MM.1S (cell line): ENCODE measurements at regions not wholly inside any gene's neighbourhood (a gene's known extent, or its start where the extent isn't known, plus 50 kb on each side); places are given as distances from the start of the nearest gene placed in this dataset.

Experiments used
- EZH2 ChIP-seq: fragments of 300-600 bp; sonication (generic); optimal IDR thresholded peaks from 2 replicates; pipeline ENCODE3; 2017; ENCODE audit warnings: low read depth, mild to moderate bottlenecking, antibody characterized with exemption, low read length, mixed read lengths
- EZH2phosphoT487 ChIP-seq: fragments of 300-600 bp; sonication (generic); IDR thresholded peaks from 2 replicates; pipeline ENCODE4 v1.6.1; 2018; ENCODE audit warnings: antibody characterized with exemption, low read length
- TF ChIP-seq, protein P1 (sequence below): fragments of 300-600 bp; sonication (generic); IDR thresholded peaks from 2 replicates; pipeline ENCODE4 v1.5.1; 2016; ENCODE audit warnings: antibody characterized with exemption, low read length, mixed read lengths

DNA sequence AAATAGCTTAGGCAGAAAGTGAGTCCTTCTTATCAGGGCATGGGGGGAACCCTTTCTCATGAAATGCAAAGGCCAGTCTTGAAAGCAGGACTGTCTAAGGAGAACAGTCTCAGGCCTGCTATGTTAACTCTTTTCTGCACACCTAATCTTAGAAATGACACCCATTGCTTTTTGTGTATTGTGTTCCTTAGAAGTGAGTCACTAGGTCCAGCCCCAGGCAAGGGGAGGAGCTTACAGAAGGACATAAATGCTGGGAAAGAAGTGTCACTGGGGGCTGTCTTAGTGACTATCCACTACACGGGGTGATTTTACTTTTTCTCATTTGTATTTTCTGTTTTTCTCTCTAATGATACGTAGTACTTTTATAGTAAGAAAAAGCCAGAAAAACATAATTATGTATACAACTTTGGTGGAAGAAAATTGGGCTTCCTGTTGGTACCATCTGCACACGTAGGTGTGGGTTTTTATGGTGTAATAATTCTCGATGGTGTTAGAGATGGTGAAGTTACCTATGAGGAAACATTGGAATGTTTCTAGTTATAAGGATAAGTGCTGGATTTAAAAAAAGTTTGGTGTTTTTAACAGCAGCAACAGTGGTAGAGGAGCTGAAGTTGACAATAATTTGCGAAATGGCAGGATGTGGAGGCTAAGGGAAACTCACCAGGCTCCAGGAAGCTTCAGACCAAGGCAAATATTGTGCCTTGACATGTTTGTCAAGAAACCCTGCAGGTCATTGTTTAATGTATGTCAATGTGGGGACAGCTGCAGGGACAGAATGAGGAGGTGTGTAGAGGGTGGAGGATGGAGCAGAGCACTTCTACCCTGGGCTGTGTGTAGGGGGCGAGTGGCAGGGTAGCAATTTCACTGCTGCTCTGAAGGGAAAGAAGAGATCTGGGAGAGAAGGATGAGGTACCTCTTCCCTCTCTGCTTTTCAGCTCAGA is 214.9 kb downstream of the KTN1 start:
- TF ChIP-seq, protein P1, sequence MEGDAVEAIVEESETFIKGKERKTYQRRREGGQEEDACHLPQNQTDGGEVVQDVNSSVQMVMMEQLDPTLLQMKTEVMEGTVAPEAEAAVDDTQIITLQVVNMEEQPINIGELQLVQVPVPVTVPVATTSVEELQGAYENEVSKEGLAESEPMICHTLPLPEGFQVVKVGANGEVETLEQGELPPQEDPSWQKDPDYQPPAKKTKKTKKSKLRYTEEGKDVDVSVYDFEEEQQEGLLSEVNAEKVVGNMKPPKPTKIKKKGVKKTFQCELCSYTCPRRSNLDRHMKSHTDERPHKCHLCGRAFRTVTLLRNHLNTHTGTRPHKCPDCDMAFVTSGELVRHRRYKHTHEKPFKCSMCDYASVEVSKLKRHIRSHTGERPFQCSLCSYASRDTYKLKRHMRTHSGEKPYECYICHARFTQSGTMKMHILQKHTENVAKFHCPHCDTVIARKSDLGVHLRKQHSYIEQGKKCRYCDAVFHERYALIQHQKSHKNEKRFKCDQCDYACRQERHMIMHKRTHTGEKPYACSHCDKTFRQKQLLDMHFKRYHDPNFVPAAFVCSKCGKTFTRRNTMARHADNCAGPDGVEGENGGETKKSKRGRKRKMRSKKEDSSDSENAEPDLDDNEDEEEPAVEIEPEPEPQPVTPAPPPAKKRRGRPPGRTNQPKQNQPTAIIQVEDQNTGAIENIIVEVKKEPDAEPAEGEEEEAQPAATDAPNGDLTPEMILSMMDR, result no peak
- TF ChIP-seq EZH2, result no peak
- TF ChIP-seq EZH2phosphoT487, result no peak
